T-helper 2 cell treated with Interferon-gamma antibody and Interleukin-4, amounts not matched to agents 5 μg/mL and 100 μg/mL, for 36 hours (primary cell): ENCODE measurements at regions not wholly inside any gene's neighbourhood (a gene's known extent, or its start where the extent isn't known, plus 50 kb on each side); places are given as distances from the start of the nearest gene placed in this dataset.

Experiments
- DNase-seq: peaks from one replicate; pipeline ENCODE4 v3.0.0; 2021; ENCODE audit warnings: low spot score
- H3K27ac Mint-ChIP-seq: one replicate; pipeline ENCODE4 v1.8.0; 2021; ENCODE audit warnings: mild to moderate bottlenecking, mixed read lengths
- H3K27me3 Mint-ChIP-seq: one replicate; pipeline ENCODE4 v1.8.0; 2021; ENCODE audit warnings: low read depth, mixed read lengths
- H3K36me3 Mint-ChIP-seq: one replicate; pipeline ENCODE4 v1.8.0; 2021; ENCODE audit warnings: low read depth, mixed read lengths
- H3K4me1 Mint-ChIP-seq: one replicate; pipeline ENCODE4 v1.8.0; 2021; ENCODE audit warnings: low read depth, mixed read lengths
- H3K4me3 Mint-ChIP-seq: one replicate; pipeline ENCODE4 v1.8.0; 2022; ENCODE audit warnings: mild to moderate bottlenecking, moderate library complexity, mixed read lengths
- H3K9me3 Mint-ChIP-seq: one replicate; pipeline ENCODE4 v1.8.0; 2021; ENCODE audit warnings: mixed read lengths

- peaks cover 2% of the 10 kb centered on the region for H3K4me1 Mint-ChIP-seq
- DNase-seq, result no peak
- H3K9me3 Mint-ChIP-seq, result no peaks in the 10 kb centered on the region
- H3K27me3 Mint-ChIP-seq, result no peaks in the 10 kb centered on the region
- no peak overlapping the region for H3K27ac Mint-ChIP-seq
- H3K36me3 Mint-ChIP-seq, result no peaks in the 10 kb centered on the region
- no peak overlapping the region for H3K4me3 Mint-ChIP-seq
Measured at GRCh38 chr3:98964784-98965183, 63.3 kb upstream of the DCBLD2 start.

GRCh38 chr3:98963546-98963945 lies 62.1 kb upstream of the DCBLD2 start:
- Mint-ChIP-seq H3K4me3 (no peak overlapping the region), H3K4me1 (peaks cover 2% of the 10 kb centered on the region), H3K36me3 (no peaks in the 10 kb centered on the region), H3K9me3 (no peaks in the 10 kb centered on the region), H3K27me3 (peaks cover 3% of the 10 kb centered on the region), H3K27ac (no peak overlapping the region)
- DNase-seq, result no peak

DNA sequence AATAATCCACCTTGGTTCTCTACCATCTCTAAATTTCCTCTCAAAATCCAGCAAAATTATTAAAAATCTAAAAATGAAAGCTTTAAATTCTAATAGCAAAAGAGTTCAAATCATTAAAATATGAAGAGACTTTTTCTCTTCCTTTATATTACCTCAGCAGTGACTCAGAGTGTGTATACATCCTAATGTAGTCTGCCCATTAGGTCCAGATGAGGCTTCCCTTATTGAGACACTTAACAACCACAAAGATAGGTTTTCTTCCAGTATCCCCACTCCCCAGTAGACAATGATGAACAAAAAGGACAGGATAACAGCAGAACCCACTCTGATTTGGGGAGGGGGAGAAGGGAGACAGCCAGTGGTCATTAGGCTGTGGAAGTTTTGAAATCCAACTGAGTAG lies 61.5 kb upstream of the DCBLD2 start:
- Mint-ChIP-seq H3K4me3 (no peak overlapping the region), H3K36me3 (no peaks in the 10 kb centered on the region), H3K9me3 (no peaks in the 10 kb centered on the region), H3K27me3 (peaks cover 3% of the 10 kb centered on the region), H3K27ac (no peak overlapping the region), H3K4me1 (peaks cover 2% of the 10 kb centered on the region)
- DNase-seq, result no peak

DNA sequence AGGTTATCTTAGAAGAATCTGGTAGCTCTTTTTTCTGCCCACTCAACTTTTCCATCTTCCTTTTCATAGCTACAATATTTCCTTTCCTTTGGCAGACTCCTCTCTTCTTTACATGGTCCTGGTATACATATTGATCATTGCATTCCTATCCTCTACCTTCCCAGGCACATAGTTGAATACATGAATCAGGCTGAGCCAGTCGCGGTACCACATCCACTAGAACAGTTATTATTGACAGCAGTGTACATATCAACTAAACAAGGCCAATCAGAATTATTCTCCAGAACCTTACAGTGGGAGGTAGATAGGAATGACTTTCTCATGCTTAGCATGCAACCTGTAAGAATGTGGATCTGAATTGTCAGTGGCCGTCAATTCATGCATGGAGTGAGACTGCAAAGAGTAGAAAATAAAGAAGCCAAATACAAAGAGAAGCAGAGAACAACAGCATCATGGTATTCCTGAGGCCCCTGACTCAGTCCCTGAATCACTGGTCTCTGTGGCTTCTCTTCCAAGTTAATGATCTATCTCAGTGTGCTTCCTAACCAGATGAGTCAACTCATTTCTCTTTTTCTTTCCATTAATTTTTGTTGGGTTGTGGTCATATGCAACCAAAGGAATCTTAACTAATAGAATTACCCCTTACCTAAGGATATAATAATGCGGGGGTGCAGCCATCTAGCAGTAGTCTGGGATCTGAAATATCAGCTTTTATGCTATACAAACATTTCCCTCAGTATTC lies 60.9 kb upstream of the DCBLD2 start:
- DNase-seq, result no peak
- Mint-ChIP-seq H3K27ac (no peak overlapping the region), H3K4me1 (peaks cover 2% of the 10 kb centered on the region), H3K4me3 (no peak overlapping the region), H3K27me3 (peaks cover 3% of the 10 kb centered on the region), H3K36me3 (no peaks in the 10 kb centered on the region), H3K9me3 (no peaks in the 10 kb centered on the region)

DNA sequence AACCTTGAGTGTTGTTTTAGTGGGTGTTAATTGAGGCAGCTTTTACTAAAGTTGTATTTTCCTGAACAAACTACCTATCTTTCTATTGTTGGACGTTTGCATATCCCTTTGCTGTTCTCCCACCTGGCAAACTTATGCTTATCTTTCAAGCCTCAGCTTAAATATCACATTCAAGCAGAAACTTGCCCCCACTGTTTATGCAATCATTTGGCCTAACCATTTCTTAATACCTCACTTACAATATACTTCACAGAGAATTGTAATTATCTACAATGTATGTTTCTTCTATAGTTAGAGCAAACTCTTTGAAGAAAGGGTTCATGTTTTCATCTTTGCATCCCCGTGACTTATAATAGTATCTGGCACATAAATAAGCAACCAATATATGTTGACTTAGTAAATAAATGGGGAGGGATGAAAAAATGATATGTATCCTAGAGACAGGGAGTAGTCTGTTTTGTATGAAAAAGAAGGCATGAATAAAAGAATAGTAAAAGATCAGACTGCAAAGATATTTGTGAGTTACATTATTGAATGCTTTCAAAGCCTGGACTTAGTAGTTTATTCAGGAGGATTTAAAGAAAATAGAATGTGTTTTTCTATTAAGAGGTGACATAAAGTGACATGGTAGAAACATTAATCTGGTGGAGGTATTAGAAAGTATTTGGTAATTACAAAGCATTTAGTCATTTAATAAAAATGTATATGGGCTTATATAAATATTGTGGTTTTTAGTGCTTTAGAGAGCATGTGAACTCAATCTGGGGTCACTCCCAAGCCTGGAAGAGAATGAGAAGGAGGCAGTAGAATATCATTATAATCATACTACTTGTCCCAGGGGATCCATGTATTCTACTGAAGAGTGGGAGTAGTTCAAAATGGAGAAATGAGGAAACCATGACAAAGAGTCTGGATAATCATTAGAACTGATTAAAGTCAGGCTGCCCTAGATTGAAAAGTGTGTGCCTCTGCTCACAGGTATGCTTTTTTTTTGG lies 60.0 kb upstream of the DCBLD2 start:
- H3K4me1 Mint-ChIP-seq, result no peaks in the 10 kb centered on the region
- no peaks in the 10 kb centered on the region for H3K9me3 Mint-ChIP-seq
- H3K4me3 Mint-ChIP-seq, result no peak overlapping the region
- DNase-seq, result no peak
- no peaks in the 10 kb centered on the region for H3K36me3 Mint-ChIP-seq
- no peak overlapping the region for H3K27ac Mint-ChIP-seq
- H3K27me3 Mint-ChIP-seq, result peaks cover 3% of the 10 kb centered on the region

DNA sequence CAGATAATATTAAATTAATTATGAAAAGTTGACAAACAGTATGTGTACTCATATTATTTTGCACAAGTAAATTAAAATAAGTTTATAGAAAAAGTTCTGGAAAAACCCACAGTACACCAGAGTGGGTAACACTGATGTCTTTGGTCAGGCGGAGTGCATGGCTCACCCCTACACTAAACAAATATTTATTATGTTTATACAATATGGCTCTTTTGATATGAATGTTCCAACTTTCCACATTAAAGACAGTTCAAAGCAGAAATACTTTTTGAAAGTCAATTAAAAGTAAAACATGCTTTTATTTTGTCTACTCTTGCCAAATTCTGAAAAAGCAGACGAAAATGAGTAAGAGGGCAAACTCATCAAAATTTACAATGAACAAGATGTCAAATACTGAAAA lies 56.2 kb upstream of the DCBLD2 start:
- Mint-ChIP-seq H3K4me3 (no peak overlapping the region), H3K27ac (no peak overlapping the region), H3K4me1 (no peaks in the 10 kb centered on the region), H3K27me3 (peaks cover 9% of the 10 kb centered on the region), H3K9me3 (no peaks in the 10 kb centered on the region), H3K36me3 (no peaks in the 10 kb centered on the region)
- no peak for DNase-seq

GRCh38 chr3:98956008-98956407 lies 54.5 kb upstream of the DCBLD2 start:
- Mint-ChIP-seq H3K4me1 (no peaks in the 10 kb centered on the region), H3K36me3 (no peaks in the 10 kb centered on the region), H3K27me3 (peaks cover 9% of the 10 kb centered on the region), H3K9me3 (no peaks in the 10 kb centered on the region), H3K27ac (no peak overlapping the region), H3K4me3 (no peak overlapping the region)
- no peak for DNase-seq

DNA sequence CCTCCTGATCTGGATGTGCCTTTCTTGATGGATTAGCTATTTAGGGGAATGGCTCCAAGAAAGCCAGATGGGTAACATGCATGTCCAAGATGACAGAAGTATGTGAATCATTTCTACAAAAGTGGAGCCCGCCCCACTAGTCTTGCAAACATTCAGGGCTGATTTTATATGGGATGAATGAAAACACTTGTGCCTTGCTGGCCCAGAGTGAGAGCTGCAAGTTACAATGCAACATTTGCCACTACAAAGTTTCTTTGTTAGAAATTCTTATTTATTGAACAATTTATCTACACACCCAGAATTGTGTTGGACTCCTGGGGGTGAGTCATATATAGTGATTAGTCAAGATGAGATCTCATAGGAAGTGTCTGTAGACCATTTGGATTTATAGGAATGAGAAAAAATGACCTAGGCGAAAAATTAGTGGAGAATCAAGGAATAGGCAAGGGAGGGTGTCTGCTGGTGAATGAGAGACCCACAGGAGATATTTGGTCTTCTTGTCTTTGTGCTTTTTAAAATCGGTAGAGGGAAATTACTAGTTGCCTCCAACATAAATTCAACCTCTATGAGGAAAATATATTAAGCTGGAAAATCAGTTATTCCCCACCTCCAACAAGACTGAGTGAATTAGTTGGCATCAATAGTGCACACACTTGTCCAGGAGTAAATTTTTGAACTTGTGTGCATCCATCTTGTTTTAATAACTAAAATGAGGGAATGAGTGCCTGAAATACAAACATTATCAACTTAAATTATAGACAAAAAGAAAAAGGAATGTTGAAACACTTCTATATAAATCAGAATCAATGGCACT lies 53.5 kb upstream of the DCBLD2 start:
- no peak overlapping the region for H3K27ac Mint-ChIP-seq
- no peak overlapping the region for H3K4me3 Mint-ChIP-seq
- no peak for DNase-seq
- no peaks in the 10 kb centered on the region for H3K4me1 Mint-ChIP-seq
- H3K9me3 Mint-ChIP-seq, result no peaks in the 10 kb centered on the region
- peaks cover 9% of the 10 kb centered on the region for H3K27me3 Mint-ChIP-seq
- no peaks in the 10 kb centered on the region for H3K36me3 Mint-ChIP-seq

DNA sequence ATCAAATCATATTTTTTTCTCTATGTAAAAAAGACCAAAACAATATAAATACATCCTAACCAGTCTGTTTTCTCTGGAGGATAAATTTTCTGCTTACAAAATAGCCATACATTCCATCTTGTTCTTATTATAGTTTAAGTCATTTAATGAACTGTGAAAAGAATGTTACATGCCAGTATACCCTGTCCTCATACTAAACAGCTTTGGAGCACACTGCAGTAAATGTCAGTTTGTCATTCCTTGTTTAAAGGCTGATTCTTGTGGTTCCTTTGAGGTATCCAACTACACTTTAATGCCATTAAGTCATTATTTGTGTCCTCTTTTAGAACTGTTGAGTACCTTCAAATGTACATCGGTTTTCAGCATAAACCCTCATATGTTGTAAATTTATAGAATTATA lies 52.7 kb upstream of the DCBLD2 start:
- Mint-ChIP-seq H3K27ac (no peak overlapping the region), H3K36me3 (no peaks in the 10 kb centered on the region)
- DNase-seq, result no peak

GRCh38 chr3:98952404-98952803 lies 50.9 kb upstream of the DCBLD2 start:
- H3K4me3 Mint-ChIP-seq, result no peak overlapping the region
- H3K36me3 Mint-ChIP-seq, result no peaks in the 10 kb centered on the region
- DNase-seq, result no peak
- H3K27me3 Mint-ChIP-seq, result peaks cover 11% of the 10 kb centered on the region
- no peak overlapping the region for H3K27ac Mint-ChIP-seq
- no peaks in the 10 kb centered on the region for H3K9me3 Mint-ChIP-seq
- H3K4me1 Mint-ChIP-seq, result no peaks in the 10 kb centered on the region

More for the DNA sequence above, 52.7 kb upstream of the DCBLD2 start:
- Mint-ChIP-seq H3K9me3 (no peaks in the 10 kb centered on the region), H3K4me1 (no peaks in the 10 kb centered on the region), H3K4me3 (no peak overlapping the region), H3K27me3 (peaks cover 7% of the 10 kb centered on the region)
